ENCODE measurements at regions not wholly inside any gene's neighbourhood (a gene's known extent, or its start where the extent isn't known, plus 50 kb on each side); places are given as distances from the start of the nearest gene placed in this dataset.
"Not testable (repeated sequence)": the region's sequence is repeated elsewhere in the genome, so short reads cannot be mapped to it uniquely, and the experiment has no call there.

DNA sequence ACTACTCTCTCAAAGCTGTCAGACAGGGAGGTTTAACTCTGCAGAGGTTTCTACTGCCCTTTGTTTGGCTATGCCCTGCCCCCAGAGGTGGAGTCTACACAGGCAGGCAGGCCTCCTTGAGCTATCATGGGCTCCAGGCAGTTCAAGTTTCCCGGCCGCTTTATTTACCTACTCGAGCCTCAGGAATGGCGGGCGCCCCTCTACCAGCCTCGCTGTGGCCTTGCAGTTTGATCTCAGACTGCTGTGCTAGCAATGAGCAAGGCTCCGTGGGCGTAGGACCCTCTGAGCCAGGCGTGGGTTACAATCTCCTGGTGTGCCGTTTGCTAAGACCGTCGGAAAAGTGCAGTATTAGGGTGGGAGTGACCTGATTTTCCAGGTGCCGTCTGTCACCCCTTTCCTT is 124.3 kb downstream of the PTCHD1 start:
- not testable (repeated sequence) for H3K27me3 Mint-ChIP-seq; H3K4me3 Mint-ChIP-seq; H3K9me3 Mint-ChIP-seq; H3K4me1 Mint-ChIP-seq; H3K36me3 Mint-ChIP-seq (ENCODE audit: low read depth); H3K27ac Mint-ChIP-seq; DNase-seq; ATAC-seq

DNA sequence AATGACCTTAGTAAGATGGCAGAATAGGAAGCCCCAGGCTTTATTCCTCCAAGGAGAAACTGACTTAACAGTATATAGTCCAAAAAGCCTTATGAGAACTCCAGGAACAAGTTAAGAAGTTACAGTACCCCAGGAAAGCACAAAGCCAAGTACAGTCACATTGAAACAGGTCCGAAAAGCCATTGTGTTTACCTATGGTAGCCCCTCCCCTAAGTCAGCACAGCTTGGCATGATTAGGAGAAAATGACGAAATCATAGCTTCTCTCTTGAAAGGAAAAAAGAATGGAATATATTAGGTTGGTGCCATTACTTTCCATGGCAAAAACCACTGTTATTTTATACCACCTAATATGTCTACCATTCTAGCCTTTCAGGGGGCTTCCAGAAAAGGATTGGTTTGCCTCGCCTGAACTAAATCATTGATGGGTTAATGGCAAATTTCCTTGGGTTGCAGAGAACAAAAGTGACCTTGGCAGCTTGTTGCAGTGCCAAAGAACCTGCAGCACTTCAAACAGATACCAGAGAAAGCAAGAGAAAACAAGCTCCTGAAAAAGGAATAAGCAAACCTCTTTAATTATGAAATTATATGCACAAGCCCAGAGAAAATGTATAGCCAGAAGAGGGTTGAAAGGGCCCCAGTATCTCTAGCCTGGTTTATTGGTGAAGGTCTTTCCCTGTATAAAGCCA is 130.6 kb downstream of the PTCHD1 start:
- DNase-seq (no peak), ATAC-seq (no peak)
- no peak overlapping the region for H3K4me3 Mint-ChIP-seq
- H3K9me3 Mint-ChIP-seq = peaks cover 13% of the 10 kb centered on the region
- H3K36me3 Mint-ChIP-seq (ENCODE audit: low read depth) = no peaks in the 10 kb centered on the region
- no peaks in the 10 kb centered on the region for H3K27me3 Mint-ChIP-seq
- no peaks in the 10 kb centered on the region for H3K4me1 Mint-ChIP-seq
- H3K27ac Mint-ChIP-seq = no peak overlapping the region

DNA sequence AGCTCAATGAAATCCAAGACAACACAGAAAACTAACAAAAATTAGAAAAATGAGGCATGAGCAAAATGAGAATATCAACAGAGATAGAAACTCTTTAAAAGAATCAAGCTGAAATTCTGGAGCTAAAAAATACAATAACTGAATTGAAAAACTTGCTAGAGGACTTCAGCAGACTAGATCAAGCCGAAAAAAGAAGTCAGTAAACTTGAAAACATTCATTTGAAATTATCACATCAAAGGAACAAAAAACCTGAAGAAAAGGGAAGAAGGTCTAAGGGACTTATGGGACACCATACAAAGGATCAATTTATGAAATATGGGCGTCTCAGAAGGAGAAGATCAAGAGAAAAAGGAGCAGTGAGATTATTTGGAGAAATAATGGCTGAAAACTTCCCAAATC is 131.3 kb downstream of the PTCHD1 start:
- Mint-ChIP-seq H3K4me3 (no peak overlapping the region), H3K27ac (no peak overlapping the region), H3K9me3 (peaks cover 17% of the 10 kb centered on the region), H3K27me3 (no peaks in the 10 kb centered on the region), H3K36me3 (ENCODE audit: low read depth) (no peaks in the 10 kb centered on the region), H3K4me1 (no peaks in the 10 kb centered on the region)
- no peak for ATAC-seq
- no peak for DNase-seq

DNA sequence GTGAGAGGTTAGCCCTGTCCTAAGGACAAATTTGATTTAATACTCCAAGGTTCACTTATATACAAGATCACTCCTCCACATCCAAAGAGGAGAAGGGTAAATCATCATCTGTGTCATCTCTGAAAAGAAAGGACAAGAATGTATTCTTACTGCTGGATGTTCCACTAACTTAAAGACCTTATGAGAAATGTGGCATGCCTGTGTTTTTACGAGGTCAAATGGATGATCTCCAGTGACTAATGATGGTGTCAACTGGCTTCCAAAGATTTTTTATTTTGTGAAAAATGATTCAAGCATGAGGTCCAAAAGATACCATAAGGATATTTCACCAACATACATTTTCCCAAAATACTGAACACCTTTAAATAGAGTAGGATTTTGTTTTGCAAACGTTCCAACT is 143.4 kb downstream of the PTCHD1 start:
- no peak overlapping the region for H3K4me3 Mint-ChIP-seq
- no peaks in the 10 kb centered on the region for H3K36me3 Mint-ChIP-seq (ENCODE audit: low read depth)
- H3K27ac Mint-ChIP-seq = no peak overlapping the region
- no peak for ATAC-seq
- H3K9me3 Mint-ChIP-seq = peaks cover 8% of the 10 kb centered on the region
- DNase-seq = no peak
- no peaks in the 10 kb centered on the region for H3K27me3 Mint-ChIP-seq
- no peaks in the 10 kb centered on the region for H3K4me1 Mint-ChIP-seq

DNA sequence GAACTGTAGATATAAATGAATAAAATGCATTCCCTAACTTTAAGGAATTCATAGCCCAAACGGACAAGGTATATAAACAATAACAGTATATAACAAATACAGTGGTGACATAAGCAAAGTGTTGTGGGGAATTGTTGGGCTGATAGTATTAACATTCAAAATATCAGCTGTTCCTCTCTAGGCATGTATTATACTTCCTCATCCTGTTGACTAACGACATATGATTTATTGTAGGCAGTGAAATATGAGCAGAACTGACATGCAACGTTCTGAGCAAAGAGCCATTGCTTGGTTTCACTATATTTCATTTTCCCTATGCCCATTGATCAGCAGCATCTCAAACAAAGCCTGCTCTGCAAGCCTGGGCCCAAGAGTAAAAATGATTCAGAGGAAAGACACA is 143.9 kb downstream of the PTCHD1 start:
- Mint-ChIP-seq H3K9me3 (peaks cover 8% of the 10 kb centered on the region), H3K4me3 (no peak overlapping the region), H3K4me1 (no peaks in the 10 kb centered on the region), H3K36me3 (ENCODE audit: low read depth) (no peaks in the 10 kb centered on the region), H3K27ac (no peak overlapping the region), H3K27me3 (no peaks in the 10 kb centered on the region)
- ATAC-seq (no peak), DNase-seq (no peak)

DNA sequence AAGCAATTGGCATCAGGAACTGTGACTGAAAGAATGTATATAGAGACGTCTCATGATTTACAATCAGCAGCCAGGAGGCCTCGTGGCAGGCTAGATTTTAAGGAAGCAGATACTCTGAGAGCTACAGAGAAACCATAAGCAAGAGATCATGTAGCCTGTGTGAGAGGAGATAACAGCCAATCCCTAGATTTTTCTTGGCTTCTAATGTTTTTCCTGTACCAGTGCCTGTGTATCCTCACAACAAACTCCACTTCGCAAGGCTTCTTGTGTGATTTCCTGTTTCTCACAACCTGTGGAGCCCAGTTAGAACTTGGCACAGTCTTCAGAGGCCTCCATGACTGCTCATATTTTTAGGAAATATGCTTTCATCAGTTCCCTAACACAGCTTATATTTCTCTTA is 147.9 kb downstream of the PTCHD1 start:
- no peak for DNase-seq
- Mint-ChIP-seq H3K9me3 (peaks cover 7% of the 10 kb centered on the region), H3K36me3 (ENCODE audit: low read depth) (no peaks in the 10 kb centered on the region), H3K27me3 (no peaks in the 10 kb centered on the region), H3K4me1 (no peaks in the 10 kb centered on the region), H3K4me3 (no peak overlapping the region), H3K27ac (no peak overlapping the region)
- no peak for ATAC-seq

DNA sequence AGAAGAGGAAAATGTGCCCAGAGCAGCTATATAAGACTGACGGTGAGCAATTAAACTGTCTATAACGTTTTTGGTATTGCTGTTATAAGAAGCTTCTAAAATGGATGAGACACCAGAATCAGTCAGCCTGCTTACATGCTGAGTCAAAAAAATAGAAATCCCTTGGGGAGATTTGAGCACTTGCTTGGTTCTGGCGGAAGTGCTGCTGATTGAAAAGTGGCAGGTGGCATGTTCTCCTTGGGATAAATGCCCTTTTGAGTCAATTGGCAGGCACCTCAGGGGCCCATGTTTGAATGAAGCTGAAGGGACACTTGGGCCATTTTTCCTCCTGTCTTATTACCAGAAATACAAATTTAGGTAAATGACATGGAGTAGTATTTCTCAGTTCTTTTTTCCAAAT is 148.7 kb downstream of the PTCHD1 start:
- Mint-ChIP-seq H3K27ac (no peak overlapping the region), H3K36me3 (ENCODE audit: low read depth) (no peaks in the 10 kb centered on the region), H3K4me1 (no peaks in the 10 kb centered on the region), H3K9me3 (peaks cover 7% of the 10 kb centered on the region), H3K27me3 (no peaks in the 10 kb centered on the region), H3K4me3 (no peak overlapping the region)
- ATAC-seq (no peak), DNase-seq (no peak)

DNA sequence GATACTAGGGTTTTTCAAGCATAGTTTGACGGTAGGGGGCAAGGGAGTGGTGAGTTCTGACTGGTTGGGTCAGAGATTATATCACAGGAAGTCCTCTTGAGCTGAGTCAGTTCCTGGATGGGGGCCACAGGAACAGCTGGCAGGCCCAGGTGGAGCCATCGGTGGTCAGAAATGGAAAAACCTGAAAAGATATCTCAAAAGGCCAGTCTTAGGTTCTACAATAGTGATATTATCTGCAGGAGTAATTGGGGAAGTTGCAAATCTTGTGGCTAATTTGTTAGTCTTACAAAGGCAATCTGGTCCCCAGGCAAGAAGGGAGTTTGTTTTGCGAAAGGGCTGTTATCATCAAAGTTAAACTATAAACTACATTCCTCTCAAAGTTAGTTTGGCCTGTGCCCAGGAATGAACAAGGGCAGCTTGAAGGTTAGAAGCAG is 159.3 kb downstream of the PTCHD1 start:
- no peak overlapping the region for H3K4me3 Mint-ChIP-seq
- H3K27me3 Mint-ChIP-seq = no peaks in the 10 kb centered on the region
- H3K9me3 Mint-ChIP-seq = peaks cover 4% of the 10 kb centered on the region
- H3K4me1 Mint-ChIP-seq = peaks cover 7% of the 10 kb centered on the region
- ATAC-seq = peak; percentile 28
- H3K36me3 Mint-ChIP-seq (ENCODE audit: low read depth) = no peaks in the 10 kb centered on the region
- DNase-seq = peak; percentile 1
- H3K27ac Mint-ChIP-seq = no peak overlapping the region

DNA sequence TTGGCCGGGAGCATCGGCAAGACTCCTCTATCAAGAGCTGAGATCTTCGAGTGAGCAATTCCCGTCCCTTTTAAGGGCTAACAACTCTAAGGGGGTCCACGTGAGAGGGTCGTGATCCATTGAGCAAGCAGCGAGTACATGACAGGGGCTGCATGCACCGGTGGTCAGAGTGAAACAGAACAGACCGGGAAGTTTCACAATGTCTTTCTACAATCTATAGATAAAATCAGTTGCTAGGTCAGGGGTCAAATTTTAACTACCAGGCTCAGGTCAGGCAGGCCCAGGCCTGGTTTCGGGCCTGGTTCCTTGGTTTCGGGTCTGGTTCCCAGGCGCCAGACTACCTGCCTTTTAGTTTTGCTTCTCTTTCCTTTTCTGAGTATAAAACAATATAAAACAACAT is 160.1 kb downstream of the PTCHD1 start:
- H3K27me3 Mint-ChIP-seq = no peaks in the 10 kb centered on the region
- no peak overlapping the region for H3K4me3 Mint-ChIP-seq
- ATAC-seq (no peak), DNase-seq (no peak)
- peaks cover 4% of the 10 kb centered on the region for H3K9me3 Mint-ChIP-seq
- H3K27ac Mint-ChIP-seq = no peak overlapping the region
- H3K36me3 Mint-ChIP-seq (ENCODE audit: low read depth) = no peaks in the 10 kb centered on the region
- peaks cover 7% of the 10 kb centered on the region for H3K4me1 Mint-ChIP-seq

DNA sequence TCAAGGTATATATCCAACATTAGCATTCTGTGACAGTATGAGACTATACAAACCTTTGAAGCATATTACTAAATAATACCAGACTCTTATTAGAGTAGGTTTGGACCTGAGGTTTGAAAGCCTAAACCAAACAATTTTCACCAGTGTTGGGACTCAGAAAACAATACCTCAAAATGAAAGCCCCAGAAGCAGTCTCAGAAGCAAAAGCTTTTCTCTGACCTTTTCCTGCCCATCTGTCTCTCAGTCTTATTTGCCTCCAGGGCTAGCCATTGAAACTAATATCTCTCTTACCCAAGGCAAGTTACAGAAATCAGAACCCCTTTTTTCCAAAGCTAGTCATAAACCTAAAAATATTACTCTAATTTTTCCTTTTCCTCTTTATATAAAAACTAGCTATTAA is 163.3 kb downstream of the PTCHD1 start:
- no peaks in the 10 kb centered on the region for H3K36me3 Mint-ChIP-seq (ENCODE audit: low read depth)
- DNase-seq (no peak), ATAC-seq (no peak)
- no peak overlapping the region for H3K27ac Mint-ChIP-seq
- H3K9me3 Mint-ChIP-seq = no peaks in the 10 kb centered on the region
- no peak overlapping the region for H3K4me3 Mint-ChIP-seq
- H3K4me1 Mint-ChIP-seq = peaks cover 7% of the 10 kb centered on the region
- no peaks in the 10 kb centered on the region for H3K27me3 Mint-ChIP-seq

DNA sequence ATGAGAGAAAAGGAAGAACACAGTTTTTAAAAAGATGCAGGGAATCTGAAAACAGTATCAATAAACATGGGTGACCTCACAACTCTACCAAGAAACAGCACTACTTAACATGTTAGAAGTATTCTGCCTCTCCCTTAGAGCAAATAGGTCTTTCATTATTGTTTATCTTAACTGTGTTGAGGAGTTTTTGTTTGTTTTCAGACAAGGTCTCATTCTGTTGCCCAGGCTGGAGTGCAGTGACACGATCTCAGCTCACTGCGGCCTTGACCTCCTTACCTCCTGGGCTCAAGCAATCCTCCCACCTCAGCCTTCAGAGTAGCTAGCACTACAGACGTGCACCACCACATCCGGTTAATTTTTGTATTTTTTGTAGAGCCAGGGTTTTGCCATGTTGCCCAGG is 165.3 kb upstream of the PRDX4 start:
- H3K36me3 Mint-ChIP-seq (ENCODE audit: low read depth) = no peaks in the 10 kb centered on the region
- no peaks in the 10 kb centered on the region for H3K4me1 Mint-ChIP-seq
- no peak overlapping the region for H3K4me3 Mint-ChIP-seq
- H3K27me3 Mint-ChIP-seq = no peaks in the 10 kb centered on the region
- H3K9me3 Mint-ChIP-seq = no peaks in the 10 kb centered on the region
- ATAC-seq (no peak), DNase-seq (no peak)
- no peak overlapping the region for H3K27ac Mint-ChIP-seq

DNA sequence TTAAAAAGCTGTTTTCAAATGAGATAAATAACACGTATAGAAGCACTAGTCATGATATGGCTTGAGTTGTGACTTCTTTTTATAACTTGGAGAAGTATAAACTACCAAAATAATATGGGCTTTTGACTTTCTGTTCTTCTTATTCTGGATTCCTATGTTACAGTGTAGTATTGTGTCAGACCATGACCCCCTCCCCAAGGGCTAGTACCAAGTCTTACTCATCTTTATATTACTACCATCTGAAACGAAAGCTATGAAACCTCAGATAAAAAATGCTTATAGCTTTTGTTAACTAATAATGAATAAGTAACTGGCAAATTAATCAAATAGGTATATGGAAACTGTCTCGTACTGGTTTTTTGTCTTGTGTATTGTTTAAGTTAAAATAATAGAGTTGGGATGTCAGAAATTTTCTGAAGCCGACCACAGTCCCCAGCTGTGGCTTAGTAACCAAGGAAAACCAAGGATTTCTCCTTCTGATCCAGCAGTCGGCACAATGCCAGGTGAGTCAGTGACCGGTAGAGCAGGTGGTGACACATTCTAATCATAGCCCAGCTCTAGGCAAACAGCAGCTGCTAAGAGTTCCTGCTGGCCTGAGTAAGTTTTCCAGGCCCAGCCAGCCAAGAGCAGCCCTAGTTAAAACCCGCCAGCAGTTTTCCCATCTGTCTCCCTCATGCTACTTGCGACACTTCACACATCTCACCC is 163.3 kb upstream of the PRDX4 start:
- H3K4me3 Mint-ChIP-seq = no peak overlapping the region
- no peaks in the 10 kb centered on the region for H3K27me3 Mint-ChIP-seq
- no peak for ATAC-seq
- no peak overlapping the region for H3K27ac Mint-ChIP-seq
- peaks cover 6% of the 10 kb centered on the region for H3K9me3 Mint-ChIP-seq
- no peak for DNase-seq
- no peaks in the 10 kb centered on the region for H3K36me3 Mint-ChIP-seq (ENCODE audit: low read depth)
- H3K4me1 Mint-ChIP-seq = no peaks in the 10 kb centered on the region

DNA sequence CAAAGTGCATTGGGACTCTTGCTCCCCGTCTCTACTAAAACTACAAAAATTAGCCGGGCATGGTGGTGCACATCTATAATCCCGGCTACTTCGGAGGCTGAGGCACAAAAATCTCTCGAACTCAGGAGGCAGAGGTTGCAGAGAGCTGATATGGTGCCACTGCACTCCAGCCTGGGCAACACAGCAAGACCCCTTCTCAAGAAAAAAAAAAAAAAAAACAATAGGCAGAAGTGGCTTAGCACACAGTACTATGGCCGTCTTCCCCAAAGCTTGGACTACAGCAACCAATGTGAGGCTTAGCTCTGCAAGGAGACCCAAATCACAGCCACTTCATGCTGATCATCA is 162.8 kb upstream of the PRDX4 start:
- H3K27ac Mint-ChIP-seq = no peak overlapping the region
- H3K36me3 Mint-ChIP-seq (ENCODE audit: low read depth) = no peaks in the 10 kb centered on the region
- H3K9me3 Mint-ChIP-seq = peaks cover 6% of the 10 kb centered on the region
- no peaks in the 10 kb centered on the region for H3K27me3 Mint-ChIP-seq
- no peak for DNase-seq
- no peak for ATAC-seq
- no peak overlapping the region for H3K4me3 Mint-ChIP-seq
- no peaks in the 10 kb centered on the region for H3K4me1 Mint-ChIP-seq

DNA sequence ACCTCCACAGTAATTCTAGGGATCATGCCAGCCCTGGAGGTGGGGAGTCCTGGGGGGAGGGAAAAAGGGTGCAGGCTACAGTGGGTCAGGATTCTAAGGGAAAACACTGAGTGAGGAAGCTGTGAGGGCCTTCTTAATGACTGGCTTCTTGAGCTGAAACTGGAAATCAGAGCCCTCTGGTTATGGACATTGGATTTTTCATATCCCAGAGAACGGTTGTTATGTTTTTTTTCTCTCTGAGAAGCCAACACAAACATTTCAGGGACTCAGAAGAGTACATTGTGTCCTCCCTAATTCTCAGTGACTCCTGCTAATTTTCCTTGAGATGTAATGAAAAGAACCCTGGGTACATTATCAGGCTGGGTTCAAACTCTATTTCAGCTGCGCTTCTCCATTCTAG is 162.4 kb upstream of the PRDX4 start:
- no peak overlapping the region for H3K4me3 Mint-ChIP-seq
- peaks cover 6% of the 10 kb centered on the region for H3K9me3 Mint-ChIP-seq
- H3K4me1 Mint-ChIP-seq = no peaks in the 10 kb centered on the region
- H3K27ac Mint-ChIP-seq = no peak overlapping the region
- no peak for DNase-seq
- H3K36me3 Mint-ChIP-seq (ENCODE audit: low read depth) = no peaks in the 10 kb centered on the region
- no peak for ATAC-seq
- H3K27me3 Mint-ChIP-seq = no peaks in the 10 kb centered on the region

DNA sequence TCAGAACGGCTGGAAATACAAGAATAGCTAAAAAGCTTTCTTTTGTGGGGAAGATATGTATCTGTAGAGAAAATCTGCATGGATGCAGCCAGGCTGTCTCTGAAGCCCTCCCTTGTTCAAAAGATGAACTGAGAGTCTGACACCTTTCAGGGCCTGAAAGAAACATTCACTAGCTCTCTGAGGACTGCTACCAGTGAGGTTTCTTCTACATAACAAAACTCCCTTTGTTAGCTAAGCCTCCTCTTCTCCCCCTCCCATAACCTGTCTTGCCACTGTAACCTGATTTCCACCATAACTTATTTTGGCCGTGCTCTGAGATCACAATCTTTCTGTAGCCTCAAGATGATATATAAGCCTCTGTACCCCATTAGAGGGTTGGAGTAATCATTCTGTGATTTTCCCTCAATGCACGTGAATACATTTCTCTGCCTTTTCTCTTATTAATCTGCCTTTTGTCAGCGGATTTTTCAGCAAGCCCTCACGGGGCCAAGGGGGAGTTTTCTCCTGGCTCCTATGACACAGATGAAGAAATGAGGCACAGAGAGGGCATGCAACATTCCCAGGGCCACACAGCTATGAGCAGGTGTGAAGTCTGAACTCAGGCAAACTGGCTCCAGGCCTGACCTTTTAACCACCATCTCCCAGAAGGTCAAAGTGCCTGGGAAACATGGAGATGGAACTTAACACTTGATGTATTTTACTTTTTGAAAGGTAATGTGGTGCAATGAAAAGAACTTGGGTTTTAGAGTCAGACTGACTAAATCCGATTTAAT is 161.6 kb upstream of the PRDX4 start:
- H3K27ac Mint-ChIP-seq = no peak overlapping the region
- DNase-seq (no peak), ATAC-seq (no peak)
- H3K9me3 Mint-ChIP-seq = peaks cover 6% of the 10 kb centered on the region
- no peaks in the 10 kb centered on the region for H3K27me3 Mint-ChIP-seq
- no peaks in the 10 kb centered on the region for H3K4me1 Mint-ChIP-seq
- no peaks in the 10 kb centered on the region for H3K36me3 Mint-ChIP-seq (ENCODE audit: low read depth)
- H3K4me3 Mint-ChIP-seq = no peak overlapping the region
